Esophagus squamous epithelium (tissue), 4 donors: ENCODE measurements at regions not wholly inside any gene's neighbourhood (a gene's known extent, or its start where the extent isn't known, plus 50 kb on each side); places are given as distances from the start of the nearest gene placed in this dataset.

Source experiments
- CTCF ChIP-seq, 6 experiments: fragments of 450-650 bp in 4 of 6; fragments of 200-600 bp in 2 of 6; sonication (generic) in 2 of 6; IDR thresholded peaks; one replicate each; pipeline ENCODE4 v1.5.1; 2016 to 2019; ENCODE audit warnings: antibody characterized with exemption in 6 of 6, mild to moderate bottlenecking in 4 of 6, moderate library complexity in 4 of 6
- POLR2A ChIP-seq, 4 donors: fragments of 450-650 bp; IDR thresholded peaks; one replicate each; pipeline ENCODE4 v1.6.1; 2017; ENCODE audit warnings: antibody characterized with exemption in 4 of 4, mild to moderate bottlenecking in 4 of 4, moderate library complexity in 3 of 4

- TF ChIP-seq CTCF (IDR thresholded peaks at IDR 0.05): no peak
- no peak for TF ChIP-seq POLR2A (IDR thresholded peaks at IDR 0.05)
Observed at GRCh38 chr1:116284819-116285390, 88.1 kb upstream of the ATP1A1 start.
